C4-2B (cell line): ENCODE measurements at regions not wholly inside any gene's neighbourhood (a gene's known extent, or its start where the extent isn't known, plus 50 kb on each side); places are given as distances from the start of the nearest gene placed in this dataset.

Experiments
- ZFX ChIP-seq: fragments of 450-650 bp; IDR thresholded peaks from 2 replicates; pipeline ENCODE4 v1.6.1; 2017
- TF ChIP-seq, protein P1 (sequence below): fragments of 450-650 bp; conservative IDR thresholded peaks from 2 replicates; pipeline ENCODE4 v1.5.1; 2017; ENCODE audit warnings: mild to moderate bottlenecking

DNA sequence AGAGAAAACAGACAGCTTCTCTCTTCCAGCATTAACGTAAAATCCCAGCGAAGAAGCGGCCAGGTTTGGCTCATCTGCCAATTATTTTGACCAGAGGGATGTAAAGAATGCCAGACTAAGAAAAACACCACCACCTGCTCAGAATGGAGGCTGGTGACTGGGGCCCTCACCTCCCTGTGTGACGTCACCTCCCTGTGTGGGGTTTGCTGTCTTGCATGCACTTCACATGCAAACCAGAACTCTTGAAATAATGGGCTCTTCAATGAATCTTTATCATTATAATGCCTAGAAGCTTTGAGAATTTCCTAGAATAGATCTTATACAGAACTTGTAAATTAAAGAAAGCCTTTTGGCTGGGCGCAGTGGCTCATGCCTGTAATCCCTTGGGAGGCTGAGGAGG is 101.8 kb upstream of the WAC start:
- TF ChIP-seq, protein P1, sequence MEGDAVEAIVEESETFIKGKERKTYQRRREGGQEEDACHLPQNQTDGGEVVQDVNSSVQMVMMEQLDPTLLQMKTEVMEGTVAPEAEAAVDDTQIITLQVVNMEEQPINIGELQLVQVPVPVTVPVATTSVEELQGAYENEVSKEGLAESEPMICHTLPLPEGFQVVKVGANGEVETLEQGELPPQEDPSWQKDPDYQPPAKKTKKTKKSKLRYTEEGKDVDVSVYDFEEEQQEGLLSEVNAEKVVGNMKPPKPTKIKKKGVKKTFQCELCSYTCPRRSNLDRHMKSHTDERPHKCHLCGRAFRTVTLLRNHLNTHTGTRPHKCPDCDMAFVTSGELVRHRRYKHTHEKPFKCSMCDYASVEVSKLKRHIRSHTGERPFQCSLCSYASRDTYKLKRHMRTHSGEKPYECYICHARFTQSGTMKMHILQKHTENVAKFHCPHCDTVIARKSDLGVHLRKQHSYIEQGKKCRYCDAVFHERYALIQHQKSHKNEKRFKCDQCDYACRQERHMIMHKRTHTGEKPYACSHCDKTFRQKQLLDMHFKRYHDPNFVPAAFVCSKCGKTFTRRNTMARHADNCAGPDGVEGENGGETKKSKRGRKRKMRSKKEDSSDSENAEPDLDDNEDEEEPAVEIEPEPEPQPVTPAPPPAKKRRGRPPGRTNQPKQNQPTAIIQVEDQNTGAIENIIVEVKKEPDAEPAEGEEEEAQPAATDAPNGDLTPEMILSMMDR, result no peak
- no peak for TF ChIP-seq ZFX
